GM21360 (cell line): ENCODE measurements at regions not wholly inside any gene's neighbourhood (a gene's known extent, or its start where the extent isn't known, plus 50 kb on each side); places are given as distances from the start of the nearest gene placed in this dataset.

Experiments
- ATAC-seq: cut with Tn5 transposase; IDR thresholded peaks from one replicate; pipeline ENCODE4 v1.9.1; 2021; ENCODE audit warnings: mild to moderate bottlenecking, moderate library complexity; ENCODE audit not compliant: unreplicated experiment

GRCh38 chr5:61263072-61263471 lies 69.0 kb upstream of the ZSWIM6 start:
- no peak for ATAC-seq

GRCh38 chr5:61263561-61264272 lies 68.3 kb upstream of the ZSWIM6 start:
- no peak for ATAC-seq

- no peak for ATAC-seq
Observed at GRCh38 chr5:61264273-61264661, 67.8 kb upstream of the ZSWIM6 start.

- ATAC-seq: no peak
Observed at GRCh38 chr5:61267116-61267515, 64.9 kb upstream of the ZSWIM6 start.

- ATAC-seq: no peak
Observed at GRCh38 chr5:61268871-61269270, 63.2 kb upstream of the ZSWIM6 start.

GRCh38 chr5:61270510-61271165 lies 61.4 kb upstream of the ZSWIM6 start:
- no peak for ATAC-seq

GRCh38 chr5:61272688-61273087 lies 59.4 kb upstream of the ZSWIM6 start:
- no peak for ATAC-seq

- ATAC-seq: no peak
Observed at GRCh38 chr5:61273279-61273975, 58.6 kb upstream of the ZSWIM6 start.

GRCh38 chr5:61274511-61274911 lies 57.5 kb upstream of the ZSWIM6 start:
- no peak for ATAC-seq

GRCh38 chr5:61275841-61276240 lies 56.2 kb upstream of the ZSWIM6 start:
- no peak for ATAC-seq

- no peak for ATAC-seq
Observed at GRCh38 chr5:61277190-61277589, 54.9 kb upstream of the ZSWIM6 start.

GRCh38 chr5:61277781-61278180 lies 54.3 kb upstream of the ZSWIM6 start:
- no peak for ATAC-seq

GRCh38 chr5:61279725-61280124 lies 52.3 kb upstream of the ZSWIM6 start:
- ATAC-seq: no peak

- ATAC-seq: no peak
Observed at GRCh38 chr5:61280205-61280604, 51.9 kb upstream of the ZSWIM6 start.

- no peak for ATAC-seq
Observed at GRCh38 chr5:61280761-61281427, 51.2 kb upstream of the ZSWIM6 start.

- no peak for ATAC-seq
Observed at GRCh38 chr5:61281686-61282085, 50.4 kb upstream of the ZSWIM6 start.
